ENCODE measurements at regions not wholly inside any gene's neighbourhood (a gene's known extent, or its start where the extent isn't known, plus 50 kb on each side); places are given as distances from the start of the nearest gene placed in this dataset.

DNA sequence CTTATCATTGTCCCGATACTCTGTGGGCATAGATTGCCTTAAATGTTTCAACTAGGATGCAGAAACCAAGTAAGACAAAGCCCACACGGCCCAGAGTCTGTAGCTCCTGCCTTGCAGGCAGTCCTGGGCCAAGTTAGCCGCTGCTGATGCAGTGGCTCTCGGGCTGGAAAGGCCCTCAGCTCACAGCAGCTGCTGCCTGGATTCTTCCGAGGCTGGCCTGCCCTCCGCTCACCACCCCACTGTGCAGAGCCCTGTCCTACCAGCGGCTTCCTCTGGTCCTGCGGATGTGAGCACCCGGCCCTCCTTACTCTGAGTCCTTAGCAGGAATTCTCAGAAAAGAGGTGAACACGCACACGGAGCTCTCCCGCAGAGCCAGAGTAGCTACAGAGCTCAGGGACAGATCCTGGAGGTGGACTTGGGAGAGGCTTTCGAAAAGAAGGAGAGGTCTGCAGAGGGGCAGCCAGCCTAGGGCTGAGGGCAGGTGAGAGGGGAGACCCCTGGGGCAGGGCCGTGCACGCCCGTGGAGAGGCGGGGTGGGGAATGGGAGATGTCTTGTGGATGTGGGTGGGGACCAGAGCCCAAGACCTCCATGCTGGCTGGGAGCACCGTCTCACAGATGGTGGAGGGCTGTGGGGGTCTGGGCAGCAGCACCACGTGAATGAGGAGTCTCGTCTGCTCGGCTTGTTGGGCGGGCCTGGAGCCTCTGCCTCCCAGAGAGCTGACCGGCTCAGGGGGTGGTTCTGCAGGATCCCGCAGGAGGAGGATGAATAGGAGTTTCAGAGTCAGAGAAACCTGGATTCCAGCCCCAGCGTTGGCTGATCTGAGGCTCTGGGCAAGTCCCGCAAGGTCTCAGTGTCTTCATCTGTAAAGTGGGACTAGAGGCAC is 117.4 kb upstream of the B3GAT1 start:
- ATAC-seq (no peak), FAIRE-seq (no peak), DNase-seq (ENCODE audit: extremely low read depth in 1 of 4, low spot score in 3 of 4) (no peak)
- peaks cover 10 to 69% of the 10 kb centered on the region in 2 experiments; a peak in 3 of 5 replicates for H3K27me3 ChIP-seq (ENCODE audit: control insufficient read depth in 2 of 2, insufficient read depth in 2 of 2, low read length in 2 of 2)
- H3K4me1 ChIP-seq (replicated peaks in 1 of 2; ENCODE audit: control insufficient read depth in 2 of 2, insufficient read depth in 2 of 2, low read length in 2 of 2) = 0 out of 5 replicates have a peak, but pooled peaks cover 0 to 4% of the 10 kb centered on the region in 2 experiments
- H4K20me1 ChIP-seq (replicated peaks; ENCODE audit: control insufficient read depth, insufficient read depth, low read length) = peaks cover 5% of the 10 kb centered on the region; the same call in 1 of the 2 replicates
- 2% methylated on average over 23 of the region's 26 CpGs for WGBS (ENCODE audit: insufficient coverage, low coverage, missing lambda C conversion rate)
- no peaks in the 10 kb centered on the region for H3K9me1 ChIP-seq (ENCODE audit: control insufficient read depth, insufficient read depth, low read length)
- H3K9me3 ChIP-seq (replicated peaks; ENCODE audit: control insufficient read depth, insufficient read depth, low read depth, low read length) = no peaks in the 10 kb centered on the region
- H3K36me3 ChIP-seq (ENCODE audit: control insufficient read depth, insufficient read depth, low read length) = no peaks in the 10 kb centered on the region
- CTCF ChIA-PET (ENCODE audit: low intra/inter-chr PET ratio) = no interaction called here
- no peak overlapping the region for H3K4me3 ChIP-seq
- no TSS peak for BruUV-seq (replicated peaks)
- no peak overlapping the region for H2AFZ ChIP-seq (ENCODE audit: low read depth, low read length)
- POLR2A ChIA-PET = interaction anchor here (0.9 kb wide), 1 partner anchor 10 kb away, joined by 6 read pairs; no protein-coding TSS in a partner anchor
- no peak overlapping the region for H3K9ac ChIP-seq (ENCODE audit: insufficient read depth in 1 of 2, low read depth in 2 of 2, low read length in 2 of 2)
- H3K4me2 ChIP-seq (ENCODE audit: insufficient read depth, low read length) = no peak overlapping the region
- no peaks in the 10 kb centered on the region for H3K79me2 ChIP-seq (ENCODE audit: control insufficient read depth, insufficient read depth, low read length)
- TF ChIP-seq NFATC3 (IDR thresholded peaks at IDR 0.05) = no peak
- peak; percentile 86 for TF ChIP-seq ZNF239 (CRISPR knock-in tag; IDR thresholded peaks at IDR 0.05)
- intact Hi-C loops (cut with micrococcal nuclease) (no loop called here), in situ Hi-C loops (cut with MboI) (no loop called here)
- H3K27ac ChIP-seq (ENCODE audit: extremely low read depth, low read depth, low read length) = no peak overlapping the region

DNA sequence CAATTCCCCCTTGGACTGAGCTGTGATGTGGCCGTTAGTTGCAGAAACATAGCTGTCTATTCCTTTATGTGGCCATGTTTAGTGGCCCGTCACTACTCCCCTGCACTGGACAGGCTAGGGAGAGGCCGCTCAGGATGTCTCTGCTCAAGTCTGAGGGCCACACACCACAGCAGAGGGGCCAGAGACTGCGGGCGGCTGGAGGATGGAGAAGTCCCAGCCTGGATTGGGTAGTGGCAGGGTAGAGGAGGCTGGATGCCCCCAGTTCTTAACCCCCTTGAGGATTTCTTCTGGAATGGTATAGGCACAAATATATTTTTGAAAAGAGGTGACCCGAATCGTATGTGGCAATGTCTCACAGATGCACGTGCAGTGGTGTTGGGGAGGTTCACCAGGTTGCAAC is 116.4 kb upstream of the B3GAT1 start:
- intact Hi-C loops (cut with micrococcal nuclease) = no loop called here
- 0 out of 5 replicates have a peak, but pooled peaks cover 0 to 4% of the 10 kb centered on the region in 2 experiments for H3K4me1 ChIP-seq (replicated peaks in 1 of 2; ENCODE audit: control insufficient read depth in 2 of 2, insufficient read depth in 2 of 2, low read length in 2 of 2)
- no peak overlapping the region for H3K4me3 ChIP-seq
- H3K9ac ChIP-seq (ENCODE audit: insufficient read depth in 1 of 2, low read depth in 2 of 2, low read length in 2 of 2) = no peak overlapping the region
- no peaks in the 10 kb centered on the region for H3K79me2 ChIP-seq (ENCODE audit: control insufficient read depth, insufficient read depth, low read length)
- no peaks in the 10 kb centered on the region for H3K36me3 ChIP-seq (ENCODE audit: control insufficient read depth, insufficient read depth, low read length)
- no peak for DNase-seq (ENCODE audit: extremely low read depth in 1 of 4, low spot score in 3 of 4)
- no peak for FAIRE-seq
- no TSS peak for BruUV-seq (replicated peaks)
- TF ChIP-seq ZNF146 (CRISPR knock-in tag; IDR thresholded peaks at IDR 0.05; ENCODE audit: unreplicated experiment) (no peak), NONO (IDR thresholded peaks at IDR 0.05; ENCODE audit: low read depth in 2 of 2, low read length in 1 of 2) (no peak), RBM14 (IDR thresholded peaks at IDR 0.05; ENCODE audit: borderline replicate concordance, insufficient read depth, low read depth, low read length) (no peak), U2AF1 (optimal IDR thresholded peaks at IDR 0.05; ENCODE audit: low read depth, low read length) (no peak), PHTF2 (CRISPR knock-in tag; IDR thresholded peaks at IDR 0.05) (no peak), HDAC6 (IDR thresholded peaks at IDR 0.05; ENCODE audit: low read depth, low read length) (no peak), IRF9 (tag; IDR thresholded peaks at IDR 0.05) (no peak), DNMT1 (IDR thresholded peaks at IDR 0.05) (no peak)
- TF ChIP-seq, protein P1, sequence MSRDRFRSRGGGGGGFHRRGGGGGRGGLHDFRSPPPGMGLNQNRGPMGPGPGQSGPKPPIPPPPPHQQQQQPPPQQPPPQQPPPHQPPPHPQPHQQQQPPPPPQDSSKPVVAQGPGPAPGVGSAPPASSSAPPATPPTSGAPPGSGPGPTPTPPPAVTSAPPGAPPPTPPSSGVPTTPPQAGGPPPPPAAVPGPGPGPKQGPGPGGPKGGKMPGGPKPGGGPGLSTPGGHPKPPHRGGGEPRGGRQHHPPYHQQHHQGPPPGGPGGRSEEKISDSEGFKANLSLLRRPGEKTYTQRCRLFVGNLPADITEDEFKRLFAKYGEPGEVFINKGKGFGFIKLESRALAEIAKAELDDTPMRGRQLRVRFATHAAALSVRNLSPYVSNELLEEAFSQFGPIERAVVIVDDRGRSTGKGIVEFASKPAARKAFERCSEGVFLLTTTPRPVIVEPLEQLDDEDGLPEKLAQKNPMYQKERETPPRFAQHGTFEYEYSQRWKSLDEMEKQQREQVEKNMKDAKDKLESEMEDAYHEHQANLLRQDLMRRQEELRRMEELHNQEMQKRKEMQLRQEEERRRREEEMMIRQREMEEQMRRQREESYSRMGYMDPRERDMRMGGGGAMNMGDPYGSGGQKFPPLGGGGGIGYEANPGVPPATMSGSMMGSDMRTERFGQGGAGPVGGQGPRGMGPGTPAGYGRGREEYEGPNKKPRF (IDR thresholded peaks at IDR 0.05; ENCODE audit: low read depth, low read length) = no peak
- POLR2A ChIA-PET = interaction anchor here (0.9 kb wide), 1 partner anchor 11 kb away, joined by 6 read pairs; no protein-coding TSS in a partner anchor
- ATAC-seq = no peak
- in situ Hi-C loops (cut with MboI) = no loop called here
- H3K9me3 ChIP-seq (replicated peaks; ENCODE audit: control insufficient read depth, insufficient read depth, low read depth, low read length) = no peaks in the 10 kb centered on the region
- H2AFZ ChIP-seq (ENCODE audit: low read depth, low read length) = no peak overlapping the region
- H4K20me1 ChIP-seq (replicated peaks; ENCODE audit: control insufficient read depth, insufficient read depth, low read length) = peaks cover 5% of the 10 kb centered on the region; the same call in 1 of the 2 replicates
- no peaks in the 10 kb centered on the region for H3K9me1 ChIP-seq (ENCODE audit: control insufficient read depth, insufficient read depth, low read length)
- H3K27me3 ChIP-seq (ENCODE audit: control insufficient read depth in 2 of 2, insufficient read depth in 2 of 2, low read length in 2 of 2) = peaks cover 10 to 64% of the 10 kb centered on the region in 2 experiments; a peak in 3 of 5 replicates
- 2% methylated on average over 8 of the region's 8 CpGs for WGBS (ENCODE audit: insufficient coverage, low coverage, missing lambda C conversion rate)
- CTCF ChIA-PET (ENCODE audit: low intra/inter-chr PET ratio) = no interaction called here
- H3K4me2 ChIP-seq (ENCODE audit: insufficient read depth, low read length) = no peak overlapping the region
- no peak overlapping the region for H3K27ac ChIP-seq (ENCODE audit: extremely low read depth, low read depth, low read length)
